ENCODE measurements at regions not wholly inside any gene's neighbourhood (a gene's known extent, or its start where the extent isn't known, plus 50 kb on each side); places are given as distances from the start of the nearest gene placed in this dataset.
A peak's percentile ranks its signal among the peaks of the same experiment; 100 is the strongest.

DNA sequence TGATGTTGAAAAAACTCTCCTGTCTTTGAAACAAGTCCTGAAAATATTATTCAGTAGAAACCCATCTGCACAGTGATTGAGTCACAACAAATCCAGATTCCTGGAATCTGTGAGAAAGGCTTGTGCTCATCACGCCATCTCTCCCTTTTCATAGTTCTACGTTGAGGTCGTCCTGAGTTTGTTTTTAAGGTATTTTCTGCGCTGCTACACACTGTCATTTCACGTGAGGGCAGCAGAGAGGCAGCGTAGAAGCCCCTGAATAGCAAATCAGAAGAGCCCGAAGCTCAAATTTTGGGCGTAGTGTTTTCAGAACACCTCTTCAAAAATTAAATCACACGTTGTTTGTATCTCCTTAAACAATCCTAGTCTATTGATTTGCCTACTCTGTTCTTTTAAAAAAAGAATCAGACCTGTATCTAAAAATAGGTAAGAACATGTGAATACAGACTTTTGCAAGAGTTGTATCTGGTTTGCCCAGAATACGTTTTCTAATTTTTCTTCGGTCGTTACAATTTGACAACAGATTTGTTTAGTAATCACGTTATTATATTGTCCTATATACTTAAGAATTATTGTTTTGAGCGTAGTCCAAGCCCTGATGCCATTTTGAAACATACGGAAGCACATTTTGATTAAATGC, 61.6 kb upstream of the SLC38A11 start:
- no peaks in the 10 kb centered on the region for H3K36me3 ChIP-seq
- no peaks in the 10 kb centered on the region for H3K9me3 ChIP-seq
- no peak overlapping the region for H3K27ac ChIP-seq
- H3K27me3 ChIP-seq (replicated peaks; ENCODE audit: insufficient read depth), result no peaks in the 10 kb centered on the region
- no peak for DNase-seq (ENCODE audit: low spot score)
- ATAC-seq (ENCODE audit: insufficient number of reproducible peaks, low FRiP score, low read depth), result no peak
- no peak overlapping the region for H3K4me3 ChIP-seq
- H3K4me1 ChIP-seq (ENCODE audit: control insufficient read depth in 1 of 2, low read depth in 2 of 2), result no peaks in the 10 kb centered on the region
- TF ChIP-seq, protein P1, sequence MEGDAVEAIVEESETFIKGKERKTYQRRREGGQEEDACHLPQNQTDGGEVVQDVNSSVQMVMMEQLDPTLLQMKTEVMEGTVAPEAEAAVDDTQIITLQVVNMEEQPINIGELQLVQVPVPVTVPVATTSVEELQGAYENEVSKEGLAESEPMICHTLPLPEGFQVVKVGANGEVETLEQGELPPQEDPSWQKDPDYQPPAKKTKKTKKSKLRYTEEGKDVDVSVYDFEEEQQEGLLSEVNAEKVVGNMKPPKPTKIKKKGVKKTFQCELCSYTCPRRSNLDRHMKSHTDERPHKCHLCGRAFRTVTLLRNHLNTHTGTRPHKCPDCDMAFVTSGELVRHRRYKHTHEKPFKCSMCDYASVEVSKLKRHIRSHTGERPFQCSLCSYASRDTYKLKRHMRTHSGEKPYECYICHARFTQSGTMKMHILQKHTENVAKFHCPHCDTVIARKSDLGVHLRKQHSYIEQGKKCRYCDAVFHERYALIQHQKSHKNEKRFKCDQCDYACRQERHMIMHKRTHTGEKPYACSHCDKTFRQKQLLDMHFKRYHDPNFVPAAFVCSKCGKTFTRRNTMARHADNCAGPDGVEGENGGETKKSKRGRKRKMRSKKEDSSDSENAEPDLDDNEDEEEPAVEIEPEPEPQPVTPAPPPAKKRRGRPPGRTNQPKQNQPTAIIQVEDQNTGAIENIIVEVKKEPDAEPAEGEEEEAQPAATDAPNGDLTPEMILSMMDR (IDR thresholded peaks at IDR 0.05), result peak; percentile 29

DNA sequence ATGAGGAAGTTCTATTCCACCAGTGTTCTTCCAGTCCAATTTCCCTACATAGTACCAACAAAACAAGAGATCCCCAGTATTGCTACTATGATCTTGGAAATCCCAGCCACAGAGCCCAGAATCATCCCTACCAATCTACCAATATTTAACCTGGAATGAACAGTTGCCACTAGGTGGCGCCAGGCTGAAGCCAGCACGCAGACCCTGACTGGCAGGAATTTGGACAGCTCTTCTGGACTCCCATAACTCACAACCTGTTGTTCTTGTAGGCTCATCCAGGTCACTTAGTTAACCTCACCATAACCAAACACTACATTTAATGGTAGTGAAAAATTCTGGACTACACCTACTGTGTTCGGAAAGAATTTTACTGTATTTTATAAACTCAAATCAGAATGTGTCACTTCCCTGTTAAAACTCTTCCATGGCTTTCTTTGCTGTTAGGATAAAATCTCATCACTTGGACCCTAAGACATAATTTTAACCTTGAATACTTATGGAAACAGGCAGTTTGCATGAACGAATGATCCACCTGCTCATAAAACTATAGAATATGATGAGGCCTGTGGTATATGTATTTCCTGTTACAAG, 59.8 kb upstream of the SLC38A11 start:
- no peaks in the 10 kb centered on the region for H3K36me3 ChIP-seq
- no peak for ATAC-seq (ENCODE audit: insufficient number of reproducible peaks, low FRiP score, low read depth)
- H3K4me1 ChIP-seq (ENCODE audit: control insufficient read depth in 1 of 2, low read depth in 2 of 2), result no peaks in the 10 kb centered on the region
- DNase-seq (ENCODE audit: low spot score), result no peak
- no peaks in the 10 kb centered on the region for H3K9me3 ChIP-seq
- H3K27ac ChIP-seq, result no peak overlapping the region
- no peak overlapping the region for H3K4me3 ChIP-seq
- H3K27me3 ChIP-seq (replicated peaks; ENCODE audit: insufficient read depth), result no peaks in the 10 kb centered on the region
- TF ChIP-seq, protein P1 (IDR thresholded peaks at IDR 0.05), result peak; percentile 73

DNA sequence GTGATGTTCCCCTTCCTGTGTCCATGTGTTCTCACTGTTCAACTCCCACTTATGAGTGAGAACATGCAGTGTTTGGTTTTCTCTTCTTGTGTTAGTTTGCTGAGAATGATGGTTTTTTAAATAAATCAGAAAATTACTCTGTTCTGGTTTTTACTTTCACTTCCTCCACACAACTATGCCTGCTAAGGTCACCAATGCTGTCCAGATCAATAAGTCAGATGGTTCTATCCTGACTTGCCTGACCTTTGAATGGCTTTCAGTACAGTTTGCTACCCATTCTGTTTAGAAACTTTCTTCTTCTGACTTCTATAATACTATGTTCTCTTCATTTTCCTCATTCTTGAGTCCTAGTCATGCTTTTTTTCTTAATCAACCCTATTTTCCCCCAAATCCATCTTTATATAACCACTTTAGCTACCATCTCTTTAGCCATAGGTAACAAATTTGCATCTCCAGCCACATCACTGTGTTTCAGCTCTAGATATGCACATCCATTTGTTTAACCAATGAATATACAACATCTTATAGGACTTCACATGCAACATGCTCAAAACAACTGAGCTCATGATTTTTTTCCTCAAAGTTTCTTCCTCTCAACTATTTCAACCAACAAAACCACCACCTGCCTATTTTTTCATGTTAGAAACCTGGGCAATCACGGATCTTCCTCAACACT, 58.8 kb upstream of the SLC38A11 start:
- no peak overlapping the region for H3K4me3 ChIP-seq
- TF ChIP-seq, protein P1 (IDR thresholded peaks at IDR 0.05), result no peak
- ATAC-seq (ENCODE audit: insufficient number of reproducible peaks, low FRiP score, low read depth), result no peak
- no peak for DNase-seq (ENCODE audit: low spot score)
- H3K27me3 ChIP-seq (replicated peaks; ENCODE audit: insufficient read depth), result no peaks in the 10 kb centered on the region
- H3K36me3 ChIP-seq, result no peaks in the 10 kb centered on the region
- no peaks in the 10 kb centered on the region for H3K4me1 ChIP-seq (ENCODE audit: control insufficient read depth in 1 of 2, low read depth in 2 of 2)
- no peaks in the 10 kb centered on the region for H3K9me3 ChIP-seq
- H3K27ac ChIP-seq, result no peak overlapping the region

DNA sequence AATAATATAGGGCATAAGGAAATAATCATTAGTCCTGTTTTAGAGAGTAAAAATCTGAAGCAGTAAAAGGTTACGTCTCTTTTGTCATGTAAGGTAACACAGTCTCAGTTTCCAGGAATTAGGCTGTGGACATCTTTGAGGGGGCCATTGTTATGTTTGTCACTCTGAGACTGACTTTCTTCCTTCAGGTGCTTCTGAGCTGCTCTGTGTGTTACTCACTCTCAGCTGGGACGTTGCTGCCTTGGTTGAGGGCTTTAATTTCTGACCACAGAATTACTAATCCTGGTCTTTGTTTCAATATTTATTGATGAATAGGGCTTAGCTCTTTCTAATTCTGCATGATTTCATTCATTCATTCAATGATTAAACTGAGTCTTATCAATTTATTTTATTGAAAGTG, 55.9 kb upstream of the SLC38A11 start:
- Histone ChIP-seq H3K27ac (no peak overlapping the region), H3K4me3 (no peak overlapping the region)
- no peak for ATAC-seq (ENCODE audit: insufficient number of reproducible peaks, low FRiP score, low read depth)

DNA sequence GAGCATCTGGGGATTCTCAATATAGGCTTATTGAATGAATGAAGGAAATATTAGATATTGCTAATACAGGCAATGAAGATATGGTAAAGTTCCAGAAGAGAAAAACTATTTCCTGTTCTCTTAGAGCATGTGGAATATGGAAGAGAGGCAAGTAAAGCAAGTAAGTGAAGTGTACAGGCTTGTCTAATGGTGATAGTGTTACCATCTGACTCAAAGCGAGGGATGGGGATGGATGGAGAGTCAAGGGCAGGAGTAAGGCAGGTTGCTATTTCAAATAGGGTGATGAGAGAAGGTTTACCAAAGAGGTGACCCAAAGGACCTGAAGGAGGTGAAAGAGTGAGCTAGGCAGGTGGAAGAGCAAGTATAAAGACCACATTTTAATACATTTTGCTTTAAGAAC, 55.2 kb upstream of the SLC38A11 start:
- Histone ChIP-seq H3K36me3 (no peaks in the 10 kb centered on the region), H3K4me3 (no peak overlapping the region), H3K9me3 (no peaks in the 10 kb centered on the region), H3K4me1 (ENCODE audit: control insufficient read depth in 1 of 2, low read depth in 2 of 2) (no peaks in the 10 kb centered on the region), H3K27me3 (replicated peaks; ENCODE audit: insufficient read depth) (no peaks in the 10 kb centered on the region), H3K27ac (no peak overlapping the region)
- ATAC-seq (ENCODE audit: insufficient number of reproducible peaks, low FRiP score, low read depth), result no peak
- DNase-seq (ENCODE audit: low spot score), result no peak
- TF ChIP-seq, protein P1 (IDR thresholded peaks at IDR 0.05), result no peak

More for the DNA sequence above, 55.9 kb upstream of the SLC38A11 start:
- DNase-seq (ENCODE audit: low spot score), result no peak
- Histone ChIP-seq H3K9me3 (no peaks in the 10 kb centered on the region), H3K36me3 (no peaks in the 10 kb centered on the region), H3K4me1 (ENCODE audit: control insufficient read depth in 1 of 2, low read depth in 2 of 2) (no peaks in the 10 kb centered on the region), H3K27me3 (replicated peaks; ENCODE audit: insufficient read depth) (no peaks in the 10 kb centered on the region)
- TF ChIP-seq, protein P1 (IDR thresholded peaks at IDR 0.05), result no peak
